GM19025 (cell line): ENCODE measurements at regions not wholly inside any gene's neighbourhood (a gene's known extent, or its start where the extent isn't known, plus 50 kb on each side); places are given as distances from the start of the nearest gene placed in this dataset.
"Not testable (repeated sequence)": the region's sequence is repeated elsewhere in the genome, so short reads cannot be mapped to it uniquely, and the experiment has no call there.

Experiments
- ATAC-seq: cut with Tn5 transposase; IDR thresholded peaks from one replicate; pipeline ENCODE4 v1.9.1; 2021; ENCODE audit warnings: mild to moderate bottlenecking, low read depth, moderate library complexity; ENCODE audit not compliant: unreplicated experiment

DNA sequence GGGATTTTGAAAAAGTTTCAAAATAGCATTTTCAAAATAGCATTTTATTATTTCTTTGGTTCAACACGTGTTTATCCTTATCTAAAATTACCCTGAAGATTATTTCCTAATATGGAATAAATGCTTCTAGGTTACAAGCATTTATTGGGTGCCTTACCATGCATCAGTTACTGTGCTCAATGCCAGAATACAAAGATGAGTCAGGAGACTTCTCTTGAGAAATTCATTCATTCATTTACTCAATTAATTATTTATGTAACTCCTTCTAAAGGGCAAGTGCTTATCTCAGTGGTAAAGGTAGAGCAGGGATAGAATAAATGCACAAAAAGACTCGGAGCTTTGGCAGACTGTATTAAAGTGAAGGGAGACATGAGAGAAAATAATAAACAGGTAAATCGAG, 150.1 kb upstream of the PDE7B start:
- ATAC-seq: no peak

DNA sequence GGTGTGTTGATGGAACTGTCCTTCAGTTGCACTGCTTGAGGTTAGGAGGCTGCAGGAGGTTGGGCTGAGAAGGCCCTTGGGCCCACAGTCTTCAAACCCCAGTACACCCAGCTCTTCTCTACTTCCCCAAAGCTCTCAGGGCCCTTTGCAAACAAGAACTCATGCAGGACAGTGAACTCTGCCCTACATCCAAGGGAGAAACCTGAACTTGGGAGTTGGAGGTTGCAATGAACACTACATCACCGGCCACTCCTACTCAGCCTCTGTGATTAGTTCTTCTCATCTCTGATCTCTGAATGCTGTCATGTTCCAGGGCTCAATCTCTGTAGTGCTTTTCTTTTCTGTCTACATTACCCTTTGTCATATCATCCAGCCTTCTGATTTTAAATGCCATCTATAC, 148.5 kb upstream of the PDE7B start:
- no peak for ATAC-seq

GRCh38 chr6:135703621-135704020, 147.9 kb upstream of the PDE7B start:
- ATAC-seq: peak; percentile 55

- no peak for ATAC-seq
Observed at GRCh38 chr6:135707426-135707825, 144.1 kb upstream of the PDE7B start.

DNA sequence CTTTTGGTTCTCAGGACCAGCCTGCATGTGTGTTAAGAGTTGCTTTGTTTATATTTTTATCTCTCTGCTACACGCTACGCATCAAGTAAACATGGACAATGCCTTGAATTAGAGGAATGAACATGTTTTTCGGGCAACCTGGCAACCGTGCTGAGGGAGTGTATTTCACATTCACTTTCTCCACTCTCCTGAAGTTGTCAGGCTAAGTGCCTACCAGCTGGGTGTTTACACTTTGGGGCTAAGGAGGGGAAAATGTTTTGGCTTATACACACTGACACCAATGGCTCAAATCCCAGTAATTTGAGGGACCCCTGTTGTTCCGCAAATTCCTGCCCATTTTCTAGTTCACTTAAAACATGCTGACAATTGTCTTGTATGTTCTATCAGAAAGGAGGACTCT, 141.5 kb upstream of the PDE7B start:
- no peak for ATAC-seq

GRCh38 chr6:135722190-135722589, 129.3 kb upstream of the PDE7B start:
- ATAC-seq: no peak

- ATAC-seq: peak; percentile 89
Observed at GRCh38 chr6:135722679-135723078, 128.8 kb upstream of the PDE7B start.

- ATAC-seq: no peak
Observed at GRCh38 chr6:135728589-135728988, 122.9 kb upstream of the PDE7B start.

DNA sequence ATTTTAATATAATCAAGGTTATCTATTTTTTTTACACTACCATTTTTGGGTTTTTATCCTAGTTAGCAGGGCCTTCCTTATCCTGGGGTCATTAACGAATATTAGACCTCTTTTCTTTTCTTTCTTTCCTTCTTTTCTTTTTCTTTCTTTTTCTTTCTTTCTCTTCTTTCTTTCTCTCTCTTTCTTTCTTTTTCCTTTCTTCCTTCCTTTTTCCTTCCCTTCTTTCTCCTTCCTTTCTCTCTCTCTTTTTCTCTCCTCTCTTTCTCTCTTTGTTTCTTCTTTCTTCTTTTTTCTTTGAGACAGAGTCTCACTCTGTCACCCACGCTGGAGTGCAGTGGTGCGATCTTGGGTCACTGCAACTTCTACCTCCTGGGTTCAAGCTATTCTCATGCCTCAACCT, 120.4 kb upstream of the PDE7B start:
- ATAC-seq: no peak

- ATAC-seq: not testable (repeated sequence)
Observed at GRCh38 chr6:135736351-135736750, 115.2 kb upstream of the PDE7B start.

DNA sequence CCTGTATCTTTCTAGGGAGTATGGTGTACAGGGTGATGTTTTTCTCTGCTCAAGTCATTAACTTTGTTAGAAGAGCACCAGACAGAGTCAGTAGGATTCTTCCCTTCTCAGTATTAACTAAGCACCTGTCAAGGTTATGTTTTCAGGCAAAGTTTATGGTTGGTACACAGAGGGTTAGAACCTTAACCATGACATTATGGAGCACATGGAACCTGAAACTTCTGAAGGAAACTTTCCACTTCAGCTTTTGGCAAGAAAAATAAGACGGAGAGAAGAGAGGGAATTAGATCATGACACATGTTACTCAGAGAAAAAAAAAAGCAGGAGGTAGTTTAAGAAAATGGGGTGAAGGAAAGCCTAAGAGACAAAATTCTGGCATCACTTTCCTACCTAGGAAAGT, 112.9 kb upstream of the PDE7B start:
- ATAC-seq: no peak

DNA sequence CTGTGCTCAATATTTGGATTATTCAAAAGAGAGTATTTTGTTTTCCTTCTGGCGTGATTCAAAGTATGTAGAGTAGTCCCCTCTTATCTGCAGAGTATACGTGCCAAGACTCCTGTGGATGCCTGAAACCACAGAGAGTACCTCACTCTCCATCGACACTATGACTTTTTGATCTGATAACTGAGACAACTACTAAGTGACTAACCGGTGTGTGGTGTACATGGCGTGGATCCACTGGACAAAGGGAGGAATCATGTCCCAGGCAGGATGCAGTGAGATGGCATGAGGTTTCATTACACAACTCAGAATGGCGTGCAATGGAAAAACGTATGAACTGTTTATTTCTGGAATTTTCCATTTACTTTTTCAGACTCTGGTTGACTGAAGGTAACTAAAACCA, 112.2 kb upstream of the PDE7B start:
- no peak for ATAC-seq

- no peak for ATAC-seq
Observed at GRCh38 chr6:135740580-135740979, 110.9 kb upstream of the PDE7B start.

DNA sequence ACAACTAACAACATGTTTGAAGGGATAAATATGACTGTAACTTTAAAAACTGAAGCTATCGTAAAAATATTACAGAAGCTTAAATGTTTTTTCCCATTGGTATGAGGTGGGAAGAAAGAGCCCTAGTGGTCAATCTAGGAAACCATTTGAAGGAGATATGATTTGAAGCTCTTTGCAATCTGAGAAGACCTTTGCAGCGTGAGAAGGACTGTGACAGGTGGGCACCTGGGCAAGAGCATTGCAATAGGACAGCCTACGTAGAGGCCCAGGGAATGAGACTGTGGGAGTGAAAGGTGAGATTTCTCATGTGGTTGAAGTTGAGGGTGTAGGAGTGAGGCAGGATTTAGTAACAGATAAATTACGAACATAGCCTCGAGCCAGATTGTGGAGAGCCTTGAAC, 108.0 kb upstream of the PDE7B start:
- no peak for ATAC-seq

DNA sequence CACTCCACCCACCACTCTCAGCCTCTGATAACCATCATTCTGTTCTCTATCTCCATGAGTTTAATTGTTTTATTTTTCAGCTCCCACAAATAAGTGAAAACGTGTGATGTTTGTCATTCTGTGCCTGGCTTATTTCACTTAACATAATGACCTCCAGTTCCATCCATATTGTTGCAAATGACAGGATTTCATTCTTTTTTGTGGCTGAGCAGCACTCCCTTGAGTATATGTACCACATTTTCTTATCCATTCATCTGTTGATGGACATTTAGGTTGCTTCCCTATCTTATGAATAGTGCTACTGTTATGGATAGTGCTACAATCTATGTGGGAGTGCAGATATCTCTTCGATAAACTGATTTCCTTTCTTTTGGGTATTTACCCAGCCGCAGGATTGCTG, 103.3 kb upstream of the PDE7B start:
- no peak for ATAC-seq

- no peak for ATAC-seq
Observed at GRCh38 chr6:135750081-135750480, 101.4 kb upstream of the PDE7B start.

DNA sequence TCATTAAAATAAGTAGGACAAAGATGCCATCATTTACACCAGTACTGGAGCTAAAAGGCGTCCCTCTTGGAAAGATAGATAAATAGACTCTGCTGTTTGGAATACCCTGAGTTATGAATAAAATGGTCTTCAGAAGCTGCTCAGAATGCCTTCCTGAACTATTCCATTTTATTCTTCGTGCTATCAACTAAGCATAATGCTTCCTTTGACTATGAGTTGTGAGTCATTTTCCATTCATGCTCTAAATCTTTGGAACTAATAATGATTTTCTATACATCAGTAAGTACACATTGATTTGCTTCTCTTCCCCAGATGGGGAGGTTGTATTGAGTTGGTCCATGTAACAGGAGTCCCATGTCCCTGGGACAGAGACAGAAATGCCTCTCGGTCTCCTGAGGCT, 98.3 kb upstream of the PDE7B start:
- no peak for ATAC-seq

GRCh38 chr6:135759831-135760230, 91.7 kb upstream of the PDE7B start:
- ATAC-seq: no peak

GRCh38 chr6:135774006-135774405, 77.5 kb upstream of the PDE7B start:
- no peak for ATAC-seq

DNA sequence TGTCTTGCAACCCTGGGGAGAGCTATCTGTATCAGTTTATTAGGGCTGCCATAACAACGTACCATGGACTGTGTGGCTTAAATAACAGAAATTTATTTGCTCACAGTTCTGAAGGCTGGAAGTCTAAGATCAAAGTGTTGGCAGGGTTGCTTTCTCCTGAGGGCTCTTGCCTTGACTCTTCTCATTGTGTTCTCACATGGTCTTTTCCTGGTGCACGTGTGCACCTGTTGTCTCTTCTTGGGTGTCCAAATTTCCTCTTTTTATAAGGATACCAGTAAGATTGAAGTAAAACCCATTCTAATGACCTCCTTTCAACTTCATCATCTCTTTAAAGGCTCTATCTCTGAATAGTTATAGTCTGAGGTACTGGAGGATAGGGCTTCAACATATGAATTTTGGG, 72.3 kb upstream of the PDE7B start:
- ATAC-seq: no peak

- no peak for ATAC-seq
Observed at GRCh38 chr6:135780326-135780725, 71.2 kb upstream of the PDE7B start.

GRCh38 chr6:135782546-135782945, 69.0 kb upstream of the PDE7B start:
- ATAC-seq: no peak

- ATAC-seq: no peak
Observed at GRCh38 chr6:135784507-135784906, 67.0 kb upstream of the PDE7B start.
